NCI-H2171 (cell line): ENCODE measurements at regions not wholly inside any gene's neighbourhood (a gene's known extent, or its start where the extent isn't known, plus 50 kb on each side); places are given as distances from the start of the nearest gene placed in this dataset.
A peak's percentile ranks its signal among the peaks of the same experiment; 100 is the strongest.

Source experiments
- DNase-seq: peaks from one replicate; lab custom pipeline; 2025; lab: John Stamatoyannopoulos, UW

DNA sequence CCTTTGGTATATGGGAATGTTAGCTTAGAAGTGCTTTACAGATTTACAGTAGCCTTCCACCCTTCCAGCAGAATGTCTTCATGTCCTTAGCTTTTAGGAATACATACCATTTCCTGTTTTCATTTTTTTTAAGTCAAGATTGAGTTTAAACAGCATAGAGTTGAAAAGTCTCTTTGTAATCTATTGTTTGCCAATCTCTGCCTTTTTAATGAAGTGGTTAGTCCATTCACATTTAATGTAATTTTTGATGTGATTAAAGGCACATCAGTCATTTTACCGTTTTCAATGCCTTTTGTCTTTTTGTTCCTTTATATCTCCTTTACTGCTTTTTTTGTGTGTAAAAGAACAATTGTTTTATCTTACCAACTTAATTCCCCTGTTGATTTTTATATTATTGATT is 233.4 kb upstream of the SMIM21 start:
- DNase-seq = no peak

DNA sequence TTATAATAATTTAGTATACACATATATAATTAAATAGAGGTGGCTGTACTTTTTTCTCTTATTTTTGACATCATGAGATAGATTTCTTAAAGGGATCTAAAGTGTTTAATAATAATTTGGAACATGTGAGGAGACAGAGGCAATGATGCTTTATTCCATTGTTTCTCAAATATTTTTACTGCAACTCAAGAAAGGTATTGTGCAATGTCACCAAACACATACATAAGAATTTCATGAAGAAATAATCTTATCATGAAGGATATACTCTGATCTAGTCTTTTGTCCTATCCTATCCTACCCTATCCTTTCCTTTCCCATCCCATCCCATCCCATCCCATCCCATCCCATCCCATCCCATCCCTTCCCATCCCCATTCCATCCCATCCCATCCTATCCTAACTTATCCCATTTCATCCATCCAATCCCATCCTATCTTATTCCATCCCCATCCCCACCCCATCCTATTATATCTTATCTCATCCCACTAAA is 232.1 kb upstream of the SMIM21 start:
- DNase-seq = no peak

DNA sequence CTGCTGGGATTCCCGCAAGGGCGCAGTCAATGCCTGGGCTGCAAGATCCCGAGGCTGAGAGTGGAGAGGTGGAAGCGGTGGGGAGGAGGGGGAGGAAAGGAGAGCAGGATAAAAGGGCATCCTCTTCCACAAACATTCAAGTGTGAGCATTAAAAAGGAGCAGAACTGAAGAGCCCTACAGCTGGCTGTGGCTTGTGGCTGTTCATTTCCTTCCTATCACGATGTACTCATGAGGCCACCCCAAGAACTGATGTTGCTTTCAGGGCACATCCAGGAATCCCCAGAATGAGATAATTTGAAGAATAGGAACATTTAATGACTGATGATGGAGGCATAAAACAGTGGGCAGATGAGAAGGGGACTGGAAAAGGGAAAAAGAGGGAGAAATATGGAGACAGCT is 230.8 kb upstream of the SMIM21 start:
- no peak for DNase-seq

DNA sequence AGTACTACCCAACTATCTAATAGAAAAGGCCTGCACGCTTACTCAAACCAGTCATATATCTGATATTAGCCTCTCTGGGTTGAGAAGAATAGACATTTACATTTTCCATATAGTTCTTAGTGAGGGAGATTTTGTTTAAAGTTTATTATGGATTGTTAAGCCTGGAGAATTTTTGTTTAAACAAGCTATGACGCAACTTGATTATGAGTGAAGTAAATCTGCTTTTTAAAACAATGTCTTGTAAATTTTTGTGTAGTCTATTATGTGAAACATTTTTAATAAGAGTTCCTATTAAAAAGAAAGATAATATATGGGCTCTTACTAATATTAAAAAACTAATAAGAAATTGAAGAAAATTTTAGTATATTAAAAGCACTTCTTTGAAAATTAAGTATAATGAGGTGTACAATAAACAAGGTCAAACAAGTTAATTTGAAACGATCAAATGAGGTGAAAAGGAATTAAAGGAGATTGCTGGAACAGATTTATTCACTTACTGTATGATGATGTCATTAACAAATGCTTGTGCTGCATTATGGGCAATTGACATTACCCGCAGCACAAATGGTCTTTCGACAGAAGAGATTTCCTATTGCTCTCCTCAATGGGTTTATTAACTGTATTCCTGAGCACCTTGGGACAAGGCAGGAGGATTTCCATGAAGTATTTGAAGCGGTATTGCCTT is 229.2 kb upstream of the SMIM21 start:
- no peak for DNase-seq

DNA sequence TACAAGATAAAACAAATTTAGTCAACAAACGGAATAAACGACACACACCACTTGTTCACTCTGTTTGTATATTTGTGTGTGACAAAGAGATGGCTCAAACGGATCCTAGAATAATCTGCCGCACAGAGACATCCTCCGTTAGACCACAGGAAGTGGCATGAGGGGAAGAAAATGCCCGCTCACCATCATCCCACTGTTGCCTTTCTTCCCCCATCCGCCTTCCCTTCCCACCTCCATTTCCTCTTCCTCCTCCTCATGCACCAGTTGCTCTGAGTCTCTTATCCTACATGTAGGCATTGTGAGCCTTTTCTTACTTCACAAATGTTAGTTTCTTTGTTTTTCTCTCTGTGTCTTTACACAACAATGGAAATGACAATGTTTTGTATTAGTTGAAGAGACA is 228.5 kb upstream of the SMIM21 start:
- DNase-seq = no peak

DNA sequence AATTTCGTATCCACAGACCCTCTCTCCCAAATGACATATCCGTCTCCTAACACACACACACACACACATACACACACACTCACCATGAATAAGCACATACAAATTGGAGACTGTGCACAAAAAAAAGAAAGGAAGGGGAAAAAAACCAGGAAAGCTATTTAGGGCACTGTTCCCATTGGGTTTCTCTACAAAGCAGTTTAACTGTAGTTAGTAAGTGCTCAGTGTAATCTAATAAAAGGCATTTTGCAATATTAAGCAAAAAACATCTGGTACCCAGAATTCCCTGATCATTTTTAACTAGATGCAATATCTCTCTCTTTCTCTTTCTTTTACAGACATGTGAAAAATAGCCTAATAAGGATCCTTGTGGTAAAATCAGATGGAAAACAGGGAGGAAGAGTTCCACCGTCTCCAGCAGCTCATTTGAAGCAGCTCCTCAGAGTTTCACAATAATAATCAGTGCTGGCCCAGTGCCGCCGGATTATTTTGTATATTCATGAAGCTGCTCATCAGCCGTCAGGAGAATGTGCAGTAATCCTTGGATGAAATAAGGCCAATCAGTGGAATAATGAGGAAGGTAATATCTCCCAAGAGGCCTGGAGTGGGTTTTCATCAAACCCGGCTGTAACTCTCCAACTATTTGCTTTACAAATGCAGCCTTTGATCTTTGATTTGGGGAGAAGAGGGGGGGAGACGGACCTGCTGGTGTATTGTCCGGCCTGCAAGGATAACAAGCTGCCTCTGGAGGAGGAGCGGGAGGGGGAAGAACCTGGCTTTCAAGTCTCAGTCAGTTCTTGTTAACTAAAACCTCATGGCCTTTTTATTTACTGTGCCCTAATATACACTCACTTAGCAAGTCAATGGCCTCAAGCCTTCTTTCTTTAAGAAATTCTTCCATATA is 227.6 kb upstream of the SMIM21 start:
- no peak for DNase-seq

DNA sequence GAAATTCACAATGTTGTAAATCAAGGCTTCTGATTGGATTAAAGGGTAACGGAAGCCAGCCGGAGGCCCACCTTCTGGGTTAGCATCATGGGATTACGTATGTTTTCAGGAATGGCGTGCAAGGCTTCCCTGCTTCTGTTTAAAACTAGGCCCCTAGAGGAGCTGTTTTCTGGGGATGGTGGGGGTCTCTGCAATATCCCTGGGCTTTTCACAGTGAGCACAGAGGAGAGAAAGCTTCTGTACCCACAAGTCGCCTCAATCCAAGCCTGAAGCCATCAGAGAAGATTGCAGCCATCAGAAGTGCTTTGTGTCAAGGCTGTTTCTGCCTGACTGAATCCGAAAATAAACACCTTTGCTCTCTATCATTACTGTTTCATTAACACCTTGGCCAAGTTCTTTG is 226.9 kb upstream of the SMIM21 start:
- DNase-seq = no peak

DNA sequence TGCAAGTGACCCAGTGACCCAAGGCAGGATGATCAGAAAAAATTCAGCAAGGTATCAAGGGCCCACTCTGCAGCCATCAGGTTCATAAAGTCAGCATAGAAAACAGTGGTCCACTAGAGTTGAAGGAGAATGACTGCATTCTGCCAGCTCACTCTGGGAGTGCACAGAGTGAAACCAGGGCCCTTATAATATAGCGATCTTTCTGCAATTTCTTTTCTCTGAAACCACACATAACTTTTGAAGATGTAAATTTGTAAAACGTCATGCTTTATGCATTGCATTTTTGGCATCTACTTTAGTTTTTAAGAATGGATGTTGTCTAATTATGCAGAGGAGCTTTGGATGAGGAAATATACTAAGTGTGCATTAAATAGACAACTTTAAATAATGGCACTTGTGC is 225.0 kb upstream of the SMIM21 start:
- DNase-seq = no peak

DNA sequence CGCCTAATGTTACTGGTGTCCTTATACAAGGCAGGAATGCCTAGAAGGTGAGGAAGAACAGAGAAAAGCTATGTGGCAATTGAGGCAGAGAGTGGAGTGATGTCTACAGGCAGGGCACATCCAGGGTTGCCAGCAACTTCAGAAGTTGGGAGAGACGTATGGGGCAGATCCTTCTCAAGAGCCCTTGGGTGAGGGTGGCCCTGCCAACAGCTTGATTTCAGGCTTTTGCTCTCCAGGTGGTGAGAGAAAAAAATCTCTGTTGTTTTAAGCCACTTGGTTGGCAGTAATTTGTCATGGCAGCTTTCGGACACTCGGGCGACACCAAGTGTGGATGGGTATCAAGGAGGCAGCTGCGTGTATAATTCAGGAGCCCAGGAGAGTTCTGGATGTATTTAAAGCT is 217.4 kb upstream of the SMIM21 start:
- no peak for DNase-seq

DNA sequence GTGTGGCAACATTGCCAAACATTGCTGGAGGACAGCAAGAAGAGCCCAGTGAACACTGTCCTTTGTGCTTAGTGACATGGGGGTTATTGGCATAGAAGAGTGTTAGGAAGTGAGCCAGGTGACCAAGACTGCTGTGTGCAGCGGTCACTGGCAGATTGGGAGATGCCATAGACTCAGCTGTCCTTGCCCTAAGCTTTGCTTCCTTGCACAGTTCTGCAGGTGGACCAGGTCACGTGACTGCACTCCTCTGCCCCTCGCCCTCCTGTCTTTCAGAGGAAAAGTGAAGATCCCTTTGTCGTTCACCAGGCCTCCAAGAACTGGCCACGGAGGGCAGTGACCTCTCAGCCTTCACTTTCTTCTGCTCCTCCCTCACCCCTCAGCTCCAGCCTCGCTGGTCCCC is 215.6 kb upstream of the SMIM21 start:
- no peak for DNase-seq

DNA sequence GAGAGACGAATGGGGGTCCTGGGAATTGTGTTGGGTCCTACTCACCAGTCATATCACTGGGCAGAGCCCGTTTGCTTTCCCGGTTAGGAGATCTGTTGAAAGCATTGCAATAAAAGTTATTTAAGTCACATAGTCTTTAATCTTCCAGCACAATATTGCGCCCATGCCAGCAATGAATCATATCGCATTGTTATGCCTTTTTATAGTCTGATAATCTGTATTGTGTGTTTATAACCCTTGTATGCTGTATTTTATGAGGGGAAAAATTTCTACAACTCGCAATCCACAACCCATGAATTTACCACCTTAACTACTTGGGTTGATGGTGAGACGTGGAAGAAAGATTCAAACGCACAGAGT is 211.9 kb upstream of the SMIM21 start:
- no peak for DNase-seq

DNA sequence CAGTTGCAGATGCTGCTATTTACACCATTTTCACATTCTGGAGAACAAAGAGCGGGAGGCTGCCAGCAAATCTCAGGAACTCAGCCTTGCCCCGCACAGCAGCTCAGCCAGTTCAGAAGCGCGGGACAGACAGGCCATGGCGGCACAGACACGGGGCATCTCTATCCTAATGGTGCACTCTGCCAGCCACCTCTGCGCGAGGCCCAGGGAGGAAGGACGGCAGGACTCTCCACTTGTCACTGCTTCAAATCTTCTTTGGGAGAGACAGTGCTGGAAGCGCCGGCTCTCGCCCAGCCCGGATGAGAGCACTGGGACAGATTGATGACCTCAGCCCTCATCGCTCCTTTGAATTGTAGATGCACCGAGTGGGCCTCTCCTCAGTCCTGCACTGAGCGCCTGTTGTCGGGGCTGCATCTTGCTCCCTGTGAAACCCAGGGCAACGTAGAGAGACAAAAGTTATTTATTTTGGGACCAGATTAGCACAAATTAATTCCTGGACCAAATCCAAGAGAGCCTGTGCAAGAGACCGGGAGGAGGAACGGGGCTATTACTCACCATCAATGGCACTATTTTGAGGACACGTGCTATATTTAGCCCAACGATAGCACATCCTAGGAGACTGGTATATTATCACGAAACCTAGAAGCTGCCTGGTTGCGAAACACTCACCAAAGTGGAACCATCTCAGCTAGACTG is 211.4 kb upstream of the SMIM21 start:
- no peak for DNase-seq

DNA sequence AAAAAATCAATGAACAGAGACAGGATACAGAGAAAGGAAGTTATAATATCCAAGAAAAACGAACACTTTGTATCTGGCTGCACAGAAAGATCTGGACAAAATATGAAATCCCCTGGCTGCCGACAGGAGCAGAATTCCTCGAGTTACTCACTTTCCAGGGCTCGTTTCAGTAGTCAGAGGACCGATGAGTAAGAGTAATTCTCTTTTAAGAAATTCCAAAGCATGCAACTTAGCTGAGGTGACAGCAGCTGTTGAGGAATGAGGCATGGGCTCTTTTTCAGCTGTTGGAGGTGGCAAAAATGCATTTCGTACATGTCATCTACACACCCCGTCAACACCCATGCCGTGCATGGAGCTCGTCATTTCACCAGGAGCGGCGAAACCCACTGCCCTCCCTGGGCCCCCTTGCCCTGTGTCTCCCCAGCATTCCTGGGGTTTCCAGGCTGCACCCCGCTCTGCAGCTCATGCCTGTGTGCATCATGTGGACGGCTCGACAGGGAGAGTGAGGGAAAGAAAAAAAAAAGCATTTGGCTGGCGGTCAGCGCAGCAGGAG is 210.8 kb upstream of the SMIM21 start:
- no peak for DNase-seq

DNA sequence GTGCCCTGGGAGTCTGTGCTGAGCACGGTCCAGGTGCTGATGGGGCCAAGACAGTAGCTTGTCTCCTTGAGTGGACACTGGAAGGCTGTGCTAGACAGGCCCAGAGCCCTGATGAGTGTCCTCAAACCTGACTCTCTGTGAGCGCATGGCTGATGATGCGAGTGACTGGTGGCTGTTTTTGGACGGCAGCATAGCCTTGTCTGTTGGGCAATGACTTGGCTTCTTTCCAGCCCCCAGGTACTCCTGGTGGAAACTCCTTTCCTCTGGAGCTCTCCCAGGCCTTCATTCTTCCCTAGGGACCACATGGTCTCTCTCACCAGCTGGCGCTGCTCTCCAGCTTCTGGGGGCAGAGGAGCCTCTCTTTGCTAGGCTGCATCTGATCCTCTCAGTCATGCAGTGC is 207.6 kb upstream of the SMIM21 start:
- peak; percentile 85 for DNase-seq

DNA sequence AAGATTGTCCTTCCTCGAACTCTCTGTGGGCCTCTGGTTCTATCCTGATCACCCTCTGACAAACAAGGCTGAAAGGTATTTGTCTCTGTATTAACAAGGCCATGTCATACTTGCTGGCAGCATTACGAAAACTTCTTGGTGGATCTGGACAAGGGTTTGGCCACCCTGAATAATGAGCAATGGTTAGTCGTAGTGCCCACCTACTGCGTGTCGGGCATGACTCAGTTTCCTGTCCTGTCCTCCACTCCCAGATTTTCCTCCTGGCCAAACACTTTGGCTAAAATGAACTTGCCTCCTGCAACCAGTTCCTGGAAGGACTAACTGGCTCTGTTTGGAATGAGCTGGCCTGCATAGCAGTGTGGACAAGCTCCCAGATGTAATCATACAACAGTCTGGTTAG is 198.5 kb upstream of the SMIM21 start:
- no peak for DNase-seq

DNA sequence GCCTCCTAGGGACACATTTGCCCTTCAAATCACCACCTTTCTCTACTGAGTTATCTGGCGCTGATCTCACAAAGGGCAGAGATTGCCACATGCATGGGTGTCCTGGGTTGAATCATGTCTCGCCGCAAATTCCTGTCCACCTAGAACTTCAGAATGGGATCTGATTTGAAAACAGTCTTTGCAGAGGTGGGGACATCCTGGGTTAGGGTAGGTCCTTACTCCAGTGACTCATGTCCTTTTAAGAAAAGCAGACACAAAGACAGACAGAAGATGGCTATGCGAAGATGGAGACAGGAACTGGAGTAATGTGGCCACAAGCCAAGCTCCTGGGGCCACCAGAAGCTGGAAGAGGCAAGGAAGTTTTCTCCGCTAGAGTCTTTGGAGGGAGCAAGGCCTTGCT is 197.4 kb upstream of the SMIM21 start:
- DNase-seq = no peak

DNA sequence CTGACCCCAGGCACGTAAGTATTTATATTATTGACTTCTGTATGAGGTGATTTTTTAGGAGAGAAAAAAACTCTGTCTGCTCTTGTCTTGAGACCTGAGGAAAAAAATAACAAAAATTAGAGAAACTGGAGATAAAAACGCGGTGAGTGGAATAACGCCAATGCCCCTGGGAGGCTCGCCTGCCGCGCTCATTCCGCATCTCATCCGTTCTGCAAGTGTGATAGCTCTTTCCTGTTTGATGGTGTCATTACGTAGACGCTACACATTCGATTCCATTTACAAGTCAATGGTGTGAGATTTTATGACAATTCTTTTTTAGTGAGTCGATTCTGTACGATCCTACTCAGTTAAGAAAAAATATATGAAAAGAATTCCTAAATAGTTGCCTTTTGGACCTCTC is 194.3 kb upstream of the SMIM21 start:
- no peak for DNase-seq

DNA sequence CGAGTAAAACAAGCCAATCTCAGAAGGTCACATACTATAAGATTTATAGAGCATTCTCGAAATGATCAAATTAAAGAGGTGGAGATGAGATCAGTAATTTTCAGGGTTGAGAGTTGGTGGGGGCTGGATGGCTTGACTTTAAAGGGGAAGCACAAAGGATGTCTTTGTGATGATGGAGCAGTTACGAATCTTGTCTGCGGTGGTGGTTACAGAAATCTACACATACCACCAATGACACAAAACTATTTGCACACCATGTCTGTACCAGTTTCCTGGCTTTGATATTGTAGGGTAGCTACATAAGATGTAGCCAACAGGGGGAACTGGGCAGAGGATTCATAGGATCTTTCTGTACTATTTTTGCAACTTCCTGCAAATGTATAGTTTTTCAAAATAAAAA is 190.6 kb upstream of the SMIM21 start:
- no peak for DNase-seq

DNA sequence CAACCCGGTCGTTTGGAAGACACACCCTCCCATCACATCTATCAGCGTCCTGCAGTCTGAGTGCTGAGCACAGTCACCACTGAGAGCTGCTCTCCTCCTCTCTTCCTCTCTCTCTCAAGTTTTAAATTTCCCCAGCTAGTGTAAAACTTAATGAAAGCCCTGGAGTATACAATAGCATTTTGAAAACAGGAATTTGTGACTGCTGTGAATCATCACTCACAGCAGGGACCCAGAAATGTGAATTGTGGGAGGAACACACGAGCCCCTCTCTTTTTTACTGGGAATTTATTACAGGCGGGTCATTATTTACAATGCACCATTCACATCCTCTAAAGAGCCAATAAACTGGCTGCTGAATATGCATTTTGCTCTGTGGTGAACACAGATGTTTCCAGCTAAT is 185.0 kb upstream of the SMIM21 start:
- DNase-seq = no peak

DNA sequence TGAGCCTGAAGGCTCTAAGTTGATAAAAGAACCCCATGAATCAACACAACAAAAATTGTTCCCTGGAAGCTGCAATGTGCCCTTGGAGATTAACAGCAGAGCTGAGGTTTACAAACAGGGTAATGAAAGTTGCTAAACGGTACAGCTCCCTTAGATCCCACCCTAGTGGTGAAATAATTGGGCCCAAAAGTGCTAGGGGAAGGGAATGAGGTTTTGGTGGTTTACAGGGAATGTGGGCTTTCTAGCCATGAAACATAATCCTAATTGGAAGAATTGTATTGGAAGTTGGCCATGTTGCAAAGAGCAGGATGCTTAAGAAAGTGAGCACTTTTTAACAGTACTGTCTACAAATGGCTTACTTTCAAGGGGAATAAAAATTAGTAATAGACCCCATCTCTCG is 180.2 kb upstream of the SMIM21 start:
- DNase-seq = no peak

DNA sequence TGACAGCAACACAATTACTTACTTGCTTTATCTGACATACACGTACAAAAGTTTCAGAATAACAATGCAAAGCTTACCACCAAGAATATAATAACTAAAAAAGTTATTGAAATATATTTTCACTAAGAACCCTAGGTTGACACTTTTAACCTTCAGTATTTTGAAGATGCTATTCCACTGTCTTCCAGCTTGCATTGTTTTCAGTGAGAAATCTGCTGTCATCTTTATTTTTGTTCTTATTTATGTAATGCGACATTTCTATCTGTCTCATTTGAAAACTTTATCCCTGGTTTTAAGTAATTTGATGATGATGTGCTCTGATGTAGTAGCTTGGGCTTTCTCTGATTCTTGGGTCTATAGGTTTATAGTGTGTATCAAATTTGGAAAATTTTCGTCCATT is 165.0 kb upstream of the SMIM21 start:
- no peak for DNase-seq

DNA sequence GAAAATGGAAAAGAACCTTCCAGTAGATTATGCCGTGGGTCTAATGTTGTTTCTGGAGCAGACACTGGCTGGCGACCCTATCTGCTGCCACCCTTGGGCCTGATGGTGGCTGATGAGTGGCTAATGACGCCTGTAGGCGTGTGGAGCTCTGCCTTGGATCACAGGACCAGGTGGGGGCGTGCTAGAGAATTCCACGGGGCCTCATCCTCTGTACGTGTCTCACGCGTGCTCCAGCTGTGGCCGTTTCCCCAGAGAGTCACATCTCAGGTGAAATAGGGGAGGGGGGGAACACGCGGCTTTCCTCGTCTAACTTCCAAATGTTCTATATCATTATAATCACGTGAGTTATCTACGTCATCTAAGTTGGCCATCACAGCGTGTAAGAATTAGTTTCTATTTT is 160.9 kb upstream of the SMIM21 start:
- no peak for DNase-seq

DNA sequence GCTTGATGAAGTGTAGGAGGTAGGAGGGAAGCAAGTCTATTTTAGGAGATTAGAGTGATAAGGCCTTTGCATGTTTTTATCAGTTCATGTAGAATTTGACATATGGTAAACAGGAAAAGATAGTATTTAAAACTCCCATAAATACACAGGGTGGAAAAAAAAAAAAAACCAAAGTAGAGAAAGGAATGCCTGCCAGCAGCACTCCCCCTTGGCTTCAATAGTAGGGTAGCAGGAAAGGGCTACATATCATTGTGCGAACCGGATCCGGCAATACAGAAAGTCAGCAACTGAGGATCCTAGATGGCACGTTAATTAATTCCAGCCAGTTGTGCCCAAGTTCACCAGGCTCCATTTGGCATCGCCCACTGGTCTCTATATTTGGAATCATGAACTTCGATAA is 159.6 kb upstream of the SMIM21 start:
- DNase-seq = no peak
